Activated CD4-positive, alpha-beta T cell treated with anti-CD3 and anti-CD28 coated beads, Interleukin-2, Interleukin-4, amounts not matched to agents 100 ng/mL and 50 ng/mL, durations not matched to agents 16 hours and 8 hours (primary cell): ENCODE measurements at regions not wholly inside any gene's neighbourhood (a gene's known extent, or its start where the extent isn't known, plus 50 kb on each side); places are given as distances from the start of the nearest gene placed in this dataset.
"Not testable (repeated sequence)": the region's sequence is repeated elsewhere in the genome, so short reads cannot be mapped to it uniquely, and the experiment has no call there.

Source experiments
- DNase-seq: peaks from one replicate; pipeline ENCODE4 v3.0.0-alpha.2; 2020; ENCODE audit warnings: low spot score

- DNase-seq: no peak
These were observed 399.1 kb upstream of the LARGE1 start for GRCh38 chr22:34319346-34319745.

GRCh38 chr22:34324763-34325162 is 404.5 kb upstream of the LARGE1 start:
- no peak for DNase-seq

GRCh38 chr22:34326901-34327300 is 406.6 kb upstream of the LARGE1 start:
- DNase-seq: no peak

GRCh38 chr22:34330432-34330831 is 410.2 kb upstream of the LARGE1 start:
- DNase-seq: no peak

- no peak for DNase-seq
These were observed 413.0 kb upstream of the LARGE1 start for GRCh38 chr22:34333285-34333684.

- no peak for DNase-seq
These were observed 414.6 kb upstream of the LARGE1 start for GRCh38 chr22:34334893-34335292.

- no peak for DNase-seq
These were observed 424.4 kb upstream of the LARGE1 start for GRCh38 chr22:34344702-34345101.

- no peak for DNase-seq
These were observed 434.0 kb upstream of the LARGE1 start for GRCh38 chr22:34354071-34354817.

- no peak for DNase-seq
These were observed 436.2 kb upstream of the LARGE1 start for GRCh38 chr22:34356481-34356880.

GRCh38 chr22:34370711-34371110 is 450.4 kb upstream of the LARGE1 start:
- DNase-seq: no peak

GRCh38 chr22:34379825-34380224 is 459.5 kb upstream of the LARGE1 start:
- no peak for DNase-seq

- no peak for DNase-seq
These were observed 460.3 kb upstream of the LARGE1 start for GRCh38 chr22:34380532-34380931.

GRCh38 chr22:34390400-34390799 is 470.1 kb upstream of the LARGE1 start:
- DNase-seq: no peak

GRCh38 chr22:34395370-34395769 is 475.1 kb upstream of the LARGE1 start:
- DNase-seq: no peak

GRCh38 chr22:34403667-34404066 is 483.4 kb upstream of the LARGE1 start:
- DNase-seq: no peak

- no peak for DNase-seq
These were observed 489.8 kb upstream of the LARGE1 start for GRCh38 chr22:34410111-34410510.

- DNase-seq: peak; percentile 58
These were observed 494.5 kb upstream of the LARGE1 start for GRCh38 chr22:34414467-34415440.

GRCh38 chr22:34416022-34416860 is 496.0 kb upstream of the LARGE1 start:
- no peak for DNase-seq

- DNase-seq: not testable (repeated sequence)
These were observed 502.7 kb upstream of the LARGE1 start for GRCh38 chr22:34422948-34423347.

- no peak for DNase-seq
These were observed 507.2 kb upstream of the LARGE1 start for GRCh38 chr22:34427436-34427835.

- DNase-seq: no peak
These were observed 507.6 kb upstream of the LARGE1 start for GRCh38 chr22:34427841-34428240.

GRCh38 chr22:34429314-34429713 is 509.0 kb upstream of the LARGE1 start:
- peak; percentile 5 for DNase-seq
